GM19025 (cell line): ENCODE measurements at regions not wholly inside any gene's neighbourhood (a gene's known extent, or its start where the extent isn't known, plus 50 kb on each side); places are given as distances from the start of the nearest gene placed in this dataset.

Source experiments
- ATAC-seq: cut with Tn5 transposase; IDR thresholded peaks from one replicate; pipeline ENCODE4 v1.9.1; 2021; ENCODE audit warnings: mild to moderate bottlenecking, low read depth, moderate library complexity; ENCODE audit not compliant: unreplicated experiment

DNA sequence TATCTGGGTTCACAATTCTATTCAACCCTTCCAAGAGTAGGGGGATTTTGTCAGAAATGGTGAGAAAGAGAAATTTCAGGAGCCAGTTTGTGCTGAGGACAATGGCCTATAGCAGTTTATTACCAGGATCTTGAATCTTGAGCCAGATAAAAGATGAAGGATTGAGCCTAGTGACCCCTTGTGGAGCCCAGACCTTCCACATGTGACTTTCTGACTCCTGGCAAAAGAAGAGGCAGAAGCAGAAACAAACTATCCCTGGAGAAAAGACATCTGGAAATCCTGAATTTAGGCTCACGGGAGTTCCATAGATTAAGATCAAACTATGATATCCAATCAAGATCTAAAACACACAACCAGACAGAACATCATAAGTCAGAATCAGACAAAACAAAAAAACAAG lies 60.9 kb upstream of the CHRM2 start:
- ATAC-seq = no peak

DNA sequence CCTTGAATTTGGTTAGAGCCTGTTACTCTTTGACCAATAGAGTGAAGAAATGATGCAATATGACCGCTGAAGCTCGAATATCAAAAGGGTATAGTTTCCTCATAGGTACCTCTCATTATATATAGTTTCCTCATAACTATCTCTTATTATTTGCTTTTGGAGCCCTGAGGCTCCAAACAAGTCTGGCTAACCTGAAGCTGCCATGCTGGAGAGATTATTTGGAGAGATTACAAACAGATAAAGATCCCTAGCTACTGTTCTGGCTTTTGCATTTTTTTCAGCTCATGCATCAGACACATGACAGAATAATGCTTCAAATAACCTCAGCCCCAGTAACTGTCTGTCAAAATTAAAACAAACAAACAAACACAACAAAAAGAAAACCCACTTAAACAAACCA lies 65.4 kb upstream of the CHRM2 start:
- ATAC-seq = no peak

DNA sequence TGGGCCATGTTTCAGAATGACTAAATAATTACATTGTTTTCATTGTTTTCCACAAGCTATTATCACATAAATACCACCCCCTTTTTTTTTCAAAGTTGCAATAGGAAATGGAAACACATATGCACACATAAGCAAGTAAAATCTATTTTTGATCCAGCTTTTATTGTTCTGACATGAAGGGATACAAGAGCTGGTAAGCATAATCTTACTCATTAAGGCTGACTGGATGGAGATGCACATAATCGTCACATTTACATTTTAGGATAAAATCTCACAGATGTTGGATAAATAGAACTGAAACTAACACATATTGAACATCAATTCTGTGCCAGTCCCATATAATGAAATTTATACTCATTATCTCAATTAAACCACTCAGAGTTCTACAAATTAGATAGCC lies 84.5 kb upstream of the CHRM2 start:
- no peak for ATAC-seq

GRCh38 chr7:136741941-136742340 lies 126.5 kb upstream of the CHRM2 start:
- ATAC-seq = no peak

DNA sequence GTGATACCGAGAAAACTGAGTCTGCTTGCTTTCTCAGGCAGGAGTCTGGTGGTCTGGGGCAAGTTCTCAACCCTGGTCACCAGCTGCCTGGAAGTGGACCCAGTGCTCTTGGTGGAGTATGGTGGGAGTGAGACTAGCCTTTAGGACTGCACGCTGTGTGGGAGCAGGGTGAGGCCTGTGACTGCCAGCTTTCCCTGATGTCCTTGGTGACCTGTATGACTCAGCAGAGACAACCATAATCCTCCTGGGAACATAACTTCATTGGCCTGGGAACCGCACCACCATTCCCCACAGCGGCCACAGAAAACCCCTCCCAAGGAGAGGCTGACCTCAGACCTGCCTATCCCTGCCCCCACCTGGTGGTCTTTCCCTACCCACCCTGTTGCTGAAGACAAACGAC lies 139.5 kb upstream of the CHRM2 start:
- no peak for ATAC-seq

GRCh38 chr7:136726460-136726859 lies 142.0 kb upstream of the CHRM2 start:
- no peak for ATAC-seq

DNA sequence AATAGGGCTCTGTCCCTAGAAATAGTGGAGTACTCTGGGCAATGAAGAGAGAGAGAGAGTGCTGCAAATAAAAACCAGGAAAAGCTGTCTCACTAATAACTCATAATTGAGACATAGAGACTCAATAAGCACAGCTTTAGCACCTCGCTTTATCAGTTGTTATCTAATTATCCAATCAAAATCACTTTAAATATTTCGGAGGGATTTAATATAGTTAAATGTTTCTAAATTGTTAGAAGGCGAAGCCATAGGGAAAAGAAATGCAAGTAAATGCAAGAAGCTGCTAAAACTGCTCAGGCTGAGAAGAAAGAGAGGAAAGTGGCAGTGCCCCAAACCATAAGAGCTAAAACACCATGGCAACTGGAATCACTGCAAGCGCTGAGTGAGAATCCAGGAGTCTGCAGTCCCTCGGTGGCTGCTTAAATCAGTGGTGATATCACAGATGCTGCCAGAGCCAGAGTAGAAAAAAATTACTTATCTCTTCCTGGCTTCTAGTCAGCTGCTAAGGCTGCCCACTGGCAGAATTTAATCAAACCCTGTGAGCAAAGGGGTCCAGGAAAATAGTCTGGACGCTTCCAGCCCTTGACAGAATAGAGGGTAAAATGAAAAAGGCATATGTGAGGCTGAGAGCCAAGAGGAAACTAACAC lies 150.4 kb upstream of the CHRM2 start:
- no peak for ATAC-seq

DNA sequence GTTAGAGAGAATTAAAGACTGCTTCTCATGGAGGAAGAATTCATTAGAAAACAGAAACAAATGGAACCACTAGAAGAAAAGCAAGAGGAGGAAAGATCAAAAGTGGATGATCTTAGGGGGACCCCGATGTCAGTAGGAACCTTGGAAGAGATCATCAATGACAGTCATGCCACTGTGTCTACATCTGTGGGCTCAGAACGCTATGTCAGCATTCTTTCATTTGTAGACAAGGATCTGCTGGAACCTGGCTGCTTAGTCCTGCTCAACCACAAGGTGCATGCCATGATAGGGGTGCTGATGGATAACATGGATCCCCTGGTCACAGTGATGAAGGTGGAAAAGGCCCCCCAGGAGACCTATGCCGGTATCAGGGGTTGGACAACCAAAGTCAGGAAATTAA lies 154.4 kb upstream of the CHRM2 start:
- no peak for ATAC-seq

- ATAC-seq = no peak
Measured at GRCh38 chr7:136710751-136711150, 157.7 kb upstream of the CHRM2 start.

GRCh38 chr7:136709876-136710275 lies 158.6 kb upstream of the CHRM2 start:
- no peak for ATAC-seq

DNA sequence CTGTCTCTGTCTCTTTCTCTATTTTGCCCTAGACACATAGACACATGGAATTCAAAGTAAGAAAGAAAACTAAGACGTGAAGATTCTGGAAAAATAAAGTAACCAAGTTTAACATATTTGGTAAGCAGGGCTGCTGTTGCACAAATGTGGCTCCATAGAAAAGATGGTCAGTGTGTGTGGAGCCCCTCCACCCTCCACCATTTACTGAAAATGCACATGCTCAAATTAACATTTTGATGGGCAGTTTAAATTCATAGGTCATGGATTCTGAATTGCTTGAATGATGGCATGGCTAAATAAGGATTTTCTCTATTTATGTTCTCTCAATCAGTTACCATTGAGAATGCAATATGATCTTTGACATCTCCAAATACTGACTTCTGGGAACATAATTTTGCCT lies 165.5 kb upstream of the CHRM2 start:
- no peak for ATAC-seq

GRCh38 chr7:136698977-136699376 lies 169.5 kb upstream of the CHRM2 start:
- ATAC-seq = no peak

- ATAC-seq = no peak
Measured at GRCh38 chr7:136698231-136698630, 170.2 kb upstream of the CHRM2 start.

- no peak for ATAC-seq
Measured at GRCh38 chr7:136697271-136697670, 171.2 kb upstream of the CHRM2 start.

- no peak for ATAC-seq
Measured at GRCh38 chr7:136693166-136694119, 175.0 kb upstream of the CHRM2 start.

DNA sequence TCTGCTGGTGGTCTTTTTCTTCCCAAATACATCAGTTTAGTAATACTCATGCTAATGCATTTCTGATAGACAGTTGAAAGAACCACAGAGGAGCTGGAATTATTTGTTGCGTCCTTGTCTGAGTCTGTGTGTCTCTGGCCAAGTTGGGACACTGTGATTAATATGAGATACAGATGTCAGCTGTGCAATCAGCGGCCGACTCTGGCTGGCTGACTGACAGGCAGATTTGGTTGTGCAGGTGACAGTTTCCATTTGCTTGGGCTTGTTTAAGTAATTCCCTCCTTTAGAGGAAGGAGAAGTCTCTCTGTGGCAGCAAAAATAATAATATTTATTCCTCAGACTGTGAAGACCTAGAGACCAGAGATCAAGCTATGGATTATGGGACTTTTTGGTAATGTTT lies 176.2 kb upstream of the CHRM2 start:
- no peak for ATAC-seq

- no peak for ATAC-seq
Measured at GRCh38 chr7:136688601-136689000, 179.9 kb upstream of the CHRM2 start.

- no peak for ATAC-seq
Measured at GRCh38 chr7:136687693-136688322, 180.6 kb upstream of the CHRM2 start.

- ATAC-seq = no peak
Measured at GRCh38 chr7:136685501-136686173, 182.8 kb upstream of the CHRM2 start.

- no peak for ATAC-seq
Measured at GRCh38 chr7:136677471-136678365, 190.7 kb upstream of the CHRM2 start.
